Activated CD8-positive, alpha-beta memory T cell treated with anti-CD3 and anti-CD28 coated beads, Interleukin-2, amount 50 U/mL, for 4 hours (primary cell): ENCODE measurements at regions not wholly inside any gene's neighbourhood (a gene's known extent, or its start where the extent isn't known, plus 50 kb on each side); places are given as distances from the start of the nearest gene placed in this dataset.
"Not testable (repeated sequence)": the region's sequence is repeated elsewhere in the genome, so short reads cannot be mapped to it uniquely, and the experiment has no call there.

Experiments used
- DNase-seq: peaks from one replicate; pipeline ENCODE4 v3.0.0-alpha.2; 2020

- DNase-seq: no peak
Observed at GRCh38 chr1:10867914-10868598, 71.6 kb upstream of the CASZ1 start.

DNA sequence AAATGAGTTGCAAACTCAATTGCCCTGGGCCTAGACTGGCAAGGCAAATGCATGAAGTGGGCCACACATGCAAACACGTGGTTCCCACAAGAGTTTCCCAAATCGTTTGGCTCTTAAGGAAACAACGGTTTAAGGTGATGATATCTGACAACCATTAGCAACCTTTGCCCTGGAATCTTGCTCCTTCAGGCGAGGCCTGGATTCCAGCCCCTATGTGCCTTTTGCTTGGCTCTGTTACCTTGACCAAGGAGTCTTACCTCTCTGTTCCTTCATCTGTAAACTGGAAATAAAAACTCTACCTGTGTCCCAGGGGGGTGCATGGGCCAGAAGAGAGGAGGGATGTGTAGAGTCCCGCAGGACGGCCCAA, 72.1 kb upstream of the CASZ1 start:
- no peak for DNase-seq

GRCh38 chr1:10869933-10870332, 73.5 kb upstream of the CASZ1 start:
- DNase-seq: no peak

- no peak for DNase-seq
Observed at GRCh38 chr1:10870493-10871096, 74.1 kb upstream of the CASZ1 start.

- no peak for DNase-seq
Observed at GRCh38 chr1:10873189-10873588, 76.7 kb upstream of the CASZ1 start.

GRCh38 chr1:10874351-10874750, 77.9 kb upstream of the CASZ1 start:
- DNase-seq: no peak

- DNase-seq: no peak
Observed at GRCh38 chr1:10877894-10878293, 81.4 kb upstream of the CASZ1 start.

- DNase-seq: no peak
Observed at GRCh38 chr1:10878469-10878868, 82.0 kb upstream of the CASZ1 start.

DNA sequence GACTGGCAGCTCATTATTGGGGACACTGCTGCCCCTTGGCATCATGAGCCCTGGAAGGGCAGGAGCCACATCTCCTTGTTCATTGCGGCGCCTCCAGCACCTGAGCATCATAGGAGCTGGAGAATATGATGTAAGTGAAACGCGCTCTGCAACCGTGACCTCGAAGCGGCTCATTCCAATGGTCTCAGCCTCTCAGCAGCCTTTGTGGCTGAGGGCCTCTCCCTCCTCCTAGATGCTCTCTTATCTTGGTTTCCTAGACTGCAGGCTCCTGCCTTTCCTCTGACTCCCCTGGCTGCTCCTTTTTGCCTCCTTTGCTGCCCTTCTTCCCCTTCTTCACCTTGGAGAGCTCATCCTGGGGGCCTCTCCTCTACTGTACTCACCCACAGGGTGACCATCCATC, 83.6 kb upstream of the CASZ1 start:
- no peak for DNase-seq

DNA sequence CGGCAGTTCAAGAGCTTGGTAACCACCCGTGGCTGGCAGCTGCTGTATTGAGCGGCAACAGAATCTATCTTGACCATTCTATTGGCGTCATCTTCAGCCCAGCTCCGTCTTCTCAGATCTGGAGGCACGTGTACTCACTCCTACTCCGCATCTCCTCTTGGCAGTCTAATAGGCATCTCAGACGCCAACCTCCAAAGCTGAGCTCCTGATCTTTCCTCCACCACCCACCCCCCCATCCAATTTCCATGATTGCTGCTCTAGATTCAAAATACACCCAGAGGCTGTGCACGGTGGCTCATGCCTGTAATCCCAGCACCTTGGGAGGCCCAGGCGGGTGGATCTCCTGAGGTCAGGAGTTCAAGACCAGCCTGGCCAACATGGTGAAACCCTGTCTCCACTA, 84.6 kb upstream of the CASZ1 start:
- no peak for DNase-seq

- no peak for DNase-seq
Observed at GRCh38 chr1:10882069-10882468, 85.6 kb upstream of the CASZ1 start.

DNA sequence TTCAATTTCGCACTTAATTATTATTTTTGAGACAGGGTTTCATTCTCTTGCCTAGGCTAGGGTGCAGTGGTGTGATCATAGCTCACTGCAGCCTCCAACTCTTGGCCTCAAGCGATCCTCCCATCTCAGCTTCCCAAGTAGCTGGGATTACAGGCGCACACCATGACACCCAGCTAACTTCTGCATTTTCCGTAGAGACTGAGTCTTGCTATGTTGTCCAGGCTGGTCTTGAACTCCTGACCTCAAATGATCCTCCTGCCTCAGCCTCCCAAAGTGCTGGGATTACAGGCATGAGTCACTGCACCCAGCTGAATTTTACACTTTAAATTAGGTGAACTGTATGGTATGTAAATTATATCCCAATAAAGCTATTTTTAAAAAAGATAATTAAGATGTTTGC, 90.6 kb upstream of the CASZ1 start:
- DNase-seq: not testable (repeated sequence)

DNA sequence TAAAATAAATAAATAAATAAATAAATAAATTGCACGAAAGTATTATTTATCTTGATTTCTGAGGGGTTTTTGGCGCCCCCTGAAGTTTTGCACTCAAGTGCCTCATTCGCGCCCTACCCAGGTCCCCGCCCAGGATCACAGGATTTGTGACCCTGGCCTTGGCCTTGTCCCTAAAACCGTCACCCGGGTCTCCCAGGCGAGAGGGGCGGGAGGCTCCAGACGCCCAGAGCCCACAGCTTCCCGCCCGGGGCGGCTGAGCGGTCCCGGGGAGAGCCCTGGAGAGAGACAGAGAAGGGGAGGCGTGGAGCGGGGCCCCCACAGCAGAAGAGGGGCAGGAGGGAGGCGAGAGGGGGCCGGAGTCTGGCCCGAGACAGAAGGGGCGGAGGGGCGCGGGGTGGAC, 91.8 kb upstream of the CASZ1 start:
- DNase-seq: no peak

DNA sequence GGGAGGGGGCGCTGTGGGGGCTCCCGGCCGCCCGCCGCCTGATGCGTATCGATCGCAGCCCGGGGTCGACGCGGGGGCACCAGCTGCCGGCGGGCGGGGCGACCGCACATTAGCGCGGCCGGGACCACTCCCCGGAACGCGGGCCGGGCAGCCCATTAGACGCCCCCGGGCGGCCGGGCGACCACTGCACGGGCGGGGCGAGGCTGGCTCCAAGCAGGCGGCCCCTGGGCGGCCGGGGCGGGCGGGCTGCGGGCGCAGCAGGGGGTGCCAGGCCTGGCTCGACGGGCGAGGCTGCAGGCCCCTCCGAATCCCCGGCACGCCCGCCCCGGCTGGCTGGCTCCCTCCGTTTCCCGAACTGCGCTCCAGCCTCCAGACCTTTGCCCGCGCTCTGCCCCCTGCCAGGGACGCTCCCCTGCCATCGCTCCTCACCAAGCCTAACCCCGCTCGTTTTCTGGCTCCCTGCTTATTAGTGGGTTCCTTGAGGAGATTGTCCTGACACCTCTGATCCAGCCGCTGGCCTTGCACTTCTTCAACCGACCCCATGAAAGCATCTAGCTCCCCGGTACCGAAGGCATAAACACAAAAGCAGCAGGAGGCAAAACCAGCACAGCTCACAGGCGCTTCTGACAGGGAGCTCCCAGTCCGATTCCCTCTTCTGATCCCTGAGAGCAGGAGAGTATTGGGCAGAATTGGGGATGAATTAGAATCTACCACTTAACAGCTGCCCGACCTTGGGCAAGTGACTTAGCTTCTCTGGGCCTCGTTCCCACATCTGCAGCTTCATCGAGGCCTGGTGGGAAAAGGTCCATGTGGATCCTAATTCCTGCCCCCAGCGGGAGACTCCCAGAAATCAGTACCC, 92.6 kb upstream of the CASZ1 start:
- DNase-seq: no peak

- DNase-seq: no peak
Observed at GRCh38 chr1:10889650-10890353, 93.4 kb upstream of the CASZ1 start.

DNA sequence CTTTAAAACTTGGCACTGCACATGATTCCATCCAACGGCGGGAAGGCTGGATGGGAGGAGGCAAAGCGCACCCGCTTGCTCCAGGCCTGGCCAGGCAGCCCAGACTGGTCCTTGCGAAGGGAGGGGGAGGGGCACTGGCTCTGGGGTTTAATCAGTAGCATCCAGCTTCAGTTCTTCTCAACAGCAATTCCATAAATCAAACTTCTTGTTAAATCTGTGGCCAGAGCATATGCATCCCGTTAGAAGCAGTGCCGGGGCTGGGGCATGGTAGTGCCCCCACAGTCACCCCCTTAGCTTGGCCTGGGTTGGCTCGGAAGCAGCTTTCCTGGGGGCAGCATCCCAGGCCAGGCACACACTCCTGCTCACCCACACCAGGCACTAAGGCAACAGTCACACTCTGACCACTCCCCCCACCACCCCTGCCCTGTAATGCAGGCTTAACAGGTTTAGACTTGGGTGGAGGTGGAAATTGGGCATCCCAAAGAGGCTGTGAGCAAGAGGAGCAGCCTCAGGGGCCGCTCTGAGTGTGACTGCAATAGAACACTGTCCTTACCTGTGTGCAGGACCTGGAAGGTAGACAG, 94.1 kb upstream of the CASZ1 start:
- no peak for DNase-seq

DNA sequence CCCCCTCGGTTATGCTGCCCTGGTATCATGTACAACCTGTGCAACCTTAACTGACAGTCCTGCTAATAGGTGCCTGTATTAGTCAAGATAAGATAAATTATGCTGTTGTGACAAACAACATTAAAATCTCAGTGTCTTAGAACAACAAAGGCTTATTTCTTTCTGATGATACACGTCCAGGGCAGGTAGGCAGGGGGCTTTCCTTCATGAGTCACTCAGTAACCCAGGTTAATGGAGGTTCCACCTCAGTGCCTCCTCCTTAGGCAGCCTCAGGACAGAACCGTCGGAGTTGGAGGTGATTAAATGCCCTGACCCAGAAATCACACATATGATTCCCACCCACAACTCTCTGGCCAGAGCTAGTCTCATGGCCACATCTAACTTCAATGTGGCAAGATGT, 94.6 kb upstream of the CASZ1 start:
- DNase-seq: no peak

DNA sequence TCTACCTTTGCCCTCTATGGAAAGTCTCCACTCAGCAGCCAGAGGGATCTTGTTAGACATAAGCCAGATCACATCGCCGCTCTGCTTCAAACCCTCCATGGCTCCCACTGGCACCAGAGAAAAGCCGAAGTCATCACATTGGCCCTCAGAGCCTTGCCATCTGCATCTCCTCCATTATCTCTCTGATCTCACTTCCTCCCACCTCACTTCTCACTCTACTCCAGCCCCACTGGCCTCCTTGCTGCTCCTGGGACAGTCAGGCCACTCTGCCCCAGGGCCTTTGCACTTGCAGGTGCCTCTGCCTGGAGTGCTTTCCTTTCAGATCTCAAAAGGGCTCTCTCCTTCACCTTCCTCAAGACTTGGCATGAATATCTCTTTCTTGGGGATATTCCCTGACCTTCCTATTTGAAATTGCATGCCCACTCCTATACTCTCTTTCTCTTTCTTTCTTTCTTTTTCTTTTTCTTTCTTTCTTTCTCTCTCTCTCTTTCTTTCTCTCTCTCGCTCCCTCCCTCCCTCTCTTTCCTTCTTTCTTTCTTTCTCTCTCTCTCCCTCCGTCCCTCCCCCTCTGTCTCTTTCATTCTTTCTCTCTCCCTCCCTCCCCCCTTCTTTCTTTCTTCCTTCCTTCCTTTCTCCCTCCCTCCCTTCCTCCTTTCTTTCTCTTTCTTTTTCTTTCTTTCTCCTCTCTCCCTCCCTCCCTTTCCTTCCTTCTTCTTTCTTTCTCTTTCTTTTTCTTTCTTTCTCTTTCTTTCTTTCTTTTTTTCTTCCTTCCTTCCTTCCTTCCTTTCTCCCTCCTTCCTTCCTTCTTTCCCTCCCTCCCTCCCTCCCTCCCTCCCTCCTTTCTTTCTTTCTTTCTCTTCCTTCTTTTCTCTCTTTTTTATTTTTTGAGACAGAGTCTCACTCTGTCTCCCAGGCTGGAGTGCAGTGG, 96.0 kb upstream of the CASZ1 start:
- DNase-seq: no peak

DNA sequence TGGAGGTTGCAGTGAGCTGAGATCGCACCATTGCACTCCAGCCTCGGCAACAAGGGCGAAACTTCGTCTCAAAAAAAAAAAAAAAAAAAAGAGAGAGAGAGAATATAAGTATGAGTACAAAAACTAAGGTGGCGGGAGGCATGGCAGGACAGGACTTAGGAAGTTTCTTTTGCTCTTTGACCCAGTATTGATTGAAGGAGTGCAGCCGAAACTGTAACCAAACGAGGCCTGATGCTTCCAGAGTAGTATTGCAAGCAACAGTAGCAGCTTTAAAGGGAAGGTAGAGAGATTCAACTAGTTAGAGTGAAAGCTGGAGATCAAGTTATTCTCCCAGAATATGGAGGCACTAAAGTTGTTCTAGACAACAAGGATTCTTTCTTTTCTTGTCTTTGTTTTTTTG, 99.2 kb upstream of the CASZ1 start:
- no peak for DNase-seq

GRCh38 chr1:10896673-10897072, 100.2 kb upstream of the CASZ1 start:
- no peak for DNase-seq

DNA sequence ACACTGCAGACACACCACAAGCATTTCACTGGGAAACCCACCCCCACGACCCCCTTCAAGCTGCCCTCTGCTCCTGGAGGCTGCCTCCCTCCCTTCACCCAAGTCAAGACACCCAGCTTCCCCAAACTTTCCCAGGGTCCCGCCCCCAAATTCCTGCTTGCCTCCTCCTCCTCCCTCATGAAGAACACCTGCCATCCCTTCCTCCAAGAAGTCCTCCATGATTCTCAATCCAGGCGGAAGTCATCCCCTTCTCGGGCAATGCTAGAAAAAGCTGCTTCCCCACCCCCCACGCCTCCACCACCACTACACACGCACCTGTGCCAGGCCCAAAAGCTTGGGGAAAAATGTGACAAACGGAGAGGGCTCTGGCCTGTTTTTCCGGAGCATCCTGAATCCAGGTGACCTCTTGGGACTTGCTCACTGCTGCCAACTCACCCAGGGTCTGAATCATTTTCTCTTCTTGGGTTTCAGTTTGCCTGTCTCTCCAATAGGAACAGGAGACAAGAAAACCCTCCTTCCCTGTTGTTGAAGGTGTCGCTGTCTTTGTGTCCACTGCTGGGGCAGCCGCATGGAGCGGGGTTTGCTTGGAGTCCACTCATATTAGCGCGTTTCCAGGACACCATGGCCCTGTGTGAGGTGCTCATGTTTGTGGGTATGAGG, 101.0 kb upstream of the CASZ1 start:
- no peak for DNase-seq
